PC-9 (cell line): ENCODE measurements at regions not wholly inside any gene's neighbourhood (a gene's known extent, or its start where the extent isn't known, plus 50 kb on each side); places are given as distances from the start of the nearest gene placed in this dataset.

Source experiments
- CTCF ChIP-seq: fragments of 200-600 bp; sonication (generic); conservative IDR thresholded peaks from 2 replicates; pipeline ENCODE4 v1.6.1; 2017; ENCODE audit warnings: mixed run types, antibody characterized with exemption, mild to moderate bottlenecking, moderate library complexity
- EZH2 ChIP-seq: fragments of 200-600 bp; sonication (generic); IDR thresholded peaks from 2 replicates; pipeline ENCODE4 v1.8.0; 2017; ENCODE audit warnings: antibody characterized with exemption, low read depth

DNA sequence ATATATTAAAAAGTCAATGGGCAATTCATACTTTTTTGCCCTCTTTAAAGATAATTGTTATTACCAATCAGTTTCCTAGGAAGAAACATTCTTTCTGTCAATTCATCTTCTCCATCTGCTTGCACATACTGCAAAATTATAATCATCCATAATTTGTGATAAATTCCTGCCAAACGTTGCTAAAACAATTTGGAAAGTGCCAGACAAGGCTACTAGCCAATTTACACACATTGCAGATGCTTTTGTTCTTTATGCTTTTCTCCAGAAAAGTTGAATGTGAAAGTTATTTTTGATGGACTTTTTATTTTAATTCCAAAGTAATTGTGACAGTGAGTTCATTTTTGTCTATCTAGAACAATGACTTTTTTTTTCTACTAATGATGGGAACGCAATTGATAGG lies 992.8 kb upstream of the ADGRL2 start:
- TF ChIP-seq CTCF, result no peak
- TF ChIP-seq EZH2, result no peak
